Epithelial cell of proximal tubule (primary cell): ENCODE measurements at regions not wholly inside any gene's neighbourhood (a gene's known extent, or its start where the extent isn't known, plus 50 kb on each side); places are given as distances from the start of the nearest gene placed in this dataset.

ENCODE experiments used
- DNase-seq: peaks from one replicate; pipeline ENCODE4 v3.0.0-alpha.2; 2011; ENCODE audit warnings: low read depth
- H3K4me3 ChIP-seq: 2 replicates; pipeline ENCODE4 v1.5.1; 2011; ENCODE audit warnings: low read depth, mild to moderate bottlenecking, low read length
- CTCF ChIP-seq: conservative IDR thresholded peaks from 2 replicates; pipeline ENCODE4 v1.5.1; 2012; ENCODE audit warnings: low read depth, mild to moderate bottlenecking, low read length

- no peak overlapping the region for H3K4me3 ChIP-seq
- TF ChIP-seq CTCF, result no peak
- DNase-seq, result no peak
Measured at GRCh38 chr14:83870546-83871270, 1659.2 kb upstream of the FLRT2 start.

GRCh38 chr14:83873669-83874068 lies 1656.3 kb upstream of the FLRT2 start:
- no peak for TF ChIP-seq CTCF
- no peak for DNase-seq
- no peak overlapping the region for H3K4me3 ChIP-seq

GRCh38 chr14:83874662-83875061 lies 1655.3 kb upstream of the FLRT2 start:
- H3K4me3 ChIP-seq, result no peak overlapping the region
- DNase-seq, result no peak
- TF ChIP-seq CTCF, result no peak

- TF ChIP-seq CTCF, result no peak
- DNase-seq, result no peak
- H3K4me3 ChIP-seq, result no peak overlapping the region
Measured at GRCh38 chr14:83883732-83884131, 1646.2 kb upstream of the FLRT2 start.

GRCh38 chr14:83885837-83886293 lies 1644.1 kb upstream of the FLRT2 start:
- TF ChIP-seq CTCF, result no peak
- DNase-seq, result no peak
- no peak overlapping the region for H3K4me3 ChIP-seq

- no peak for DNase-seq
- TF ChIP-seq CTCF, result no peak
- no peak overlapping the region for H3K4me3 ChIP-seq
Measured at GRCh38 chr14:83887866-83888265, 1642.1 kb upstream of the FLRT2 start.

- DNase-seq, result no peak
- TF ChIP-seq CTCF, result no peak
- H3K4me3 ChIP-seq, result no peak overlapping the region
Measured at GRCh38 chr14:83893447-83893846, 1636.5 kb upstream of the FLRT2 start.
